Amygdala (tissue), 56 donors: ENCODE measurements at regions not wholly inside any gene's neighbourhood (a gene's known extent, or its start where the extent isn't known, plus 50 kb on each side); places are given as distances from the start of the nearest gene placed in this dataset.
"Not testable (repeated sequence)": the region's sequence is repeated elsewhere in the genome, so short reads cannot be mapped to it uniquely, and the experiment has no call there.

Source experiments
- DNase-seq, 56 donors: peaks; one replicate each; lab custom pipeline; 2025; lab: John Stamatoyannopoulos, UW

GRCh38 chrX:21207080-21207479 lies 167.1 kb upstream of the CNKSR2 start:
- no peak for DNase-seq

GRCh38 chrX:21219208-21219607 lies 155.0 kb upstream of the CNKSR2 start:
- DNase-seq: not testable (repeated sequence)

GRCh38 chrX:21225643-21226042 lies 148.6 kb upstream of the CNKSR2 start:
- no peak for DNase-seq

- DNase-seq: not testable (repeated sequence)
These were observed 145.2 kb upstream of the CNKSR2 start for GRCh38 chrX:21228974-21229373.

DNA sequence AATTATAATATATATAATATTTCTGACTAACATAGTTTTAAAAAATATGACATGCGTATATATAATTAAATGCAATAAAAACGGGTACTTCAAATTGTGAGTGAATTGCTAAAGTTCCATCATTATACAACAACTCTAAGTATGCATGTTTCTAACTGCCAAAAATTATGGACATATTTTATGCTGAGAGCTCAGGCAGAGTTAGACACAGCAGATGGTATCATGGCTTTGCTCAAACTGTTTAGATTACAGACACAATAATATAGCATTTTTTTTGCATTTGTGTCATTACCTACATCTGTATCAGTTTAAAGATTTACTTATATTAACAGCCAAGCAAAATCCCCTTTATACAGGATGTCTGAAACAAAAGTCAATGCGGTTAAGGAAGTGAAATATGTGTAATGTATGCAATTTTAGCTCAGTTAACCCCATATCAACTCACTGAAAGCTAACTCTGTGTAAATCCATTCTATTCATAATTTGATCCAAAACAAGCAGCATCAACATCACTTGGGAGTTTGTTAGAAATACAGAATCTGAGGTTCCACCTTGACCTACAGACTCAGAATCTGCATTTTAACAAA lies 119.1 kb upstream of the CNKSR2 start:
- no peak for DNase-seq

- DNase-seq: no peak
These were observed 107.3 kb upstream of the CNKSR2 start for GRCh38 chrX:21266949-21267348.

DNA sequence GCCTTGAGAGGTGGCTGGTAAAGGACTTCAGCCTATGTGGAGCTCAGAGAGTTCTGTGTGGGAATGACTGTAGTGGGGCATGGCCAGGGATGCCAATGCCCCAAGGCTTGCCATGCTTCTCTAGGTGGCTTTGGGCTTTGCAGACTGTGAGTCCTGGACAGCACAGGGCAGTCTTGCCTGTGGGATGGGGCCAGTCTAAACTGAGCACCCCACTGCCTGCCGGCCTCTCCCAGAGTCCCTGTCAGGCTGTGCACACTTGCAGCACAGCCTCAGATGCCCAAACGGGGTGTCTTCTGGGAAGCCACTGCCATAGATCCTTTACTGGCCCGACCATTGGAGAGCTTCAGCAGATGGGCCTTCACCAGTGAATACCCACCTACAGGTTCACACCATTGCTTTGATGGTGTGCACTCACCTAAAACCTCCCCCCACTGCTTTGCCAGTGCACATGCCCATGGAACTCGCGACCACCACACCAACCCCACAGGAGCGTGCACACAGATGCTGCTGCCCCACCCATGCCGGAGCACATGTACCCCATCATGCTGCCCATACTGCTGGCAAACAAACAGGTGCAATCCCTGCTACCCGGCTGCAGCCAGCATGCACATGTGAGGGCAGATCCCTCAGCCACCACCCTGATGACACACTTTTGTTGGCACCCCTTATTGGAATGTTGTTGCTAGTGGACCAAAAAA lies 97.3 kb upstream of the CNKSR2 start:
- DNase-seq: no peak

GRCh38 chrX:21289232-21289631 lies 85.0 kb upstream of the CNKSR2 start:
- no peak for DNase-seq

DNA sequence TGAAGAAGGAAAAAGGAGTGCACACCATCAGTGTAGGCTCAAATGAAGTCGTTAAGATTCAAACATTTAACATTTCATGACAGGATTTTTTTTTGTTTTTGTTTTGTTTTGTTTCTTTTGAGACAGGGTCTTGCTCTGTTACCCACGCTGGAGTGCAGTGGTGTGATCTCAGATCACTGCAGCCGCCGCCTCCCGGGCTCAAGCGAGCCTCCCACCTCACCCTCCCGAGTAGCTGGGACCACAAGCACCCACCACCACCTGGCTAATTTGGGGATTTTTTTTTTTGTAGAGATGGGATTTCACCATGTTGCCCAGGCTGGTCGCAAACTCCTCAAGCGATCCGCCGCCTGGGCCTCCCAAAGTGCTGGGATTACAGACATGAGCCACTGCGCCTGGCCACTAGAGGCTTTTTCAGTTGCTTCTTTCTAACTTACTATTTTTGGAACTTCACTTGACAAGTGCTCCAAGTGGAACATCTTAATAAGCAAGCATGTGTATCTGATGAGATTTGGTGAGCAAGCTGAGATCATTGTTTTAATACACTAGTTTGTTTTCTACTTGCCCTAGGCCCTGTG lies 78.9 kb upstream of the CNKSR2 start:
- DNase-seq: no peak

GRCh38 chrX:21305799-21306336 lies 68.3 kb upstream of the CNKSR2 start:
- no peak for DNase-seq

DNA sequence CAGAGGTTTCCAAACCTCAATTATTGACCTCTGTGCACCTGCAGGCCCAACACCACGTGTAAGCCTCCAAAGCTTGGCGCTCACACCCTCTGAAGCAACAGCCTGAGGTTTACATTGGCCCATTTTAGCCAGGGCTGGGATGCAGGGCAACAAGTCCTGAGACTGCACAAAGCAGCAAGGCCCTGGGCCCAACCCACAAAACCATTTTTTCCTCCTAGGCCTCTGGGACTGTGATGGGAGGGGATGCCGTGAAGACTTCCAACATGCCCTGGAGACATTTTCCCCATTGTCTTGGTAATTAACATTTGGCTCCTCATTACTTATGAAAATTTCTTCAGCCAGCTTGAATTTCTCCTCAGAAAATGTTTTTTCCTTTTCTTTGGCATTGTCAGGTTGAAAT lies 54.9 kb upstream of the CNKSR2 start:
- DNase-seq: no peak
